CD4-positive, alpha-beta T cell treated with Interleukin-17A for 4 hours (primary cell): ENCODE measurements at regions not wholly inside any gene's neighbourhood (a gene's known extent, or its start where the extent isn't known, plus 50 kb on each side); places are given as distances from the start of the nearest gene placed in this dataset.
"Not testable (repeated sequence)": the region's sequence is repeated elsewhere in the genome, so short reads cannot be mapped to it uniquely, and the experiment has no call there.

Experiments used
- DNase-seq: peaks from one replicate; pipeline ENCODE4 v3.0.0-alpha.2; 2020; ENCODE audit warnings: mixed read lengths

- not testable (repeated sequence) for DNase-seq
Measured at GRCh38 chr2:91574255-91574654, 2882.8 kb downstream of the RPIA start.

- DNase-seq: not testable (repeated sequence)
Measured at GRCh38 chr2:91575701-91576100, 2884.2 kb downstream of the RPIA start.

GRCh38 chr2:91577406-91577805 lies 2885.9 kb downstream of the RPIA start:
- DNase-seq: not testable (repeated sequence)

DNA sequence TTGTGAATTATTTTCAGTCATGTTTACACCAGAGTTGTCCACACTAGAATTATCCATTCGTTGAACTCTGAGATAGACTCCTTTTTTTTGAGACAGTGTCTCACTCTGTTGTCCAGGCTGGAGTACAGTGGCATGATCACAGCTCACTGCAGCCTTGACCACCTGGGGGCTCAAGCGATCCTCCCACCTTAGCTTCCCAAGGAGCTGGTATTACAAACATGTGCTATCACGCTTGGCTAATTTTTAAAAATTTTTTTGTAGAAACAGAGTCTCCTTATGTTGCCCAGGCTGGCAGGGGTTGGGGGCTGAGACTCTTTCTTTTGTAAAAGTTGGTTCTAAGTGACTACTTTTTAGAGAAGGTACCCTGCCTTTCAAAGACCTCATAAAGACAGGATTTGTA lies 2887.2 kb downstream of the RPIA start:
- DNase-seq: not testable (repeated sequence)

DNA sequence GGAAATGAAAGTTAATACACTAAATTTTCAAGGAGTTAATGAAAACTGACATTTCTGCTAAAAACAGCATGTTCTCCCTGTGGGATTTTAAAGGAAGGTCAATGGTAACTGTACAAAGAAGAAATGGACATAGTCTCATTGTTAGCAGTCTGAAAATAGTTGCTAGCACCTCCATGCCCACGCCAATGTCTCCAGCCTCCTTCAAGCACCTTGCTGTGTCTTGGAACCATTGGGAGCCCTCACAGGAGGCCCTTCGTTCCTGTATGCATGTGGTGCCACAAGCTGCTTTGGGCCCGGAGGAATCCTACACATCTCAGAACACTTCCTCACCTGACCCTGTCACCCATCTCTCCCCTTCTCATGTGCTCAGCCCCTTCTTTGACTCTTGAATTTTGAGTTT lies 2888.1 kb downstream of the RPIA start:
- DNase-seq: not testable (repeated sequence)

DNA sequence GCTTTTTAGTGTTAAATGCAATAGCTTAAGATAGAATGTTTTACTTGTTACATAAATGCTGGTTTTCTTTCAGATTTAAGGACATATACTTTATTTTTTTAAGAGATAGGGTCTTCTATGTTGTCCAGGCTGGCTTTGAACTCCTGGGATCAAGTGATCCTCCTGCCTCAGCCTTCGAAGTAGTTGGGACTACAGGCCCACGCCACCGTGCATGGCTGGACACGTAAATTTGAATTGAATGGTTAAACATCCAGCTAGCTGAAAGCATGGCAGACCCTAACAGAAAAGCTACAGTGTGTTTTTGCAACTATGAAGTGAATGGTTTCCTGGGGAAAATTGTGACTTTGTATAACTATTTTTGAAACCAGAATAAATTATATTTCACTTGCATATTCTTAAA lies 2888.6 kb downstream of the RPIA start:
- DNase-seq: not testable (repeated sequence)

- not testable (repeated sequence) for DNase-seq
Measured at GRCh38 chr2:91587098-91587497, 2895.6 kb downstream of the RPIA start.

GRCh38 chr2:91587908-91588535 lies 2896.5 kb downstream of the RPIA start:
- DNase-seq: not testable (repeated sequence)

GRCh38 chr2:91588782-91589223 lies 2897.3 kb downstream of the RPIA start:
- DNase-seq: not testable (repeated sequence)

DNA sequence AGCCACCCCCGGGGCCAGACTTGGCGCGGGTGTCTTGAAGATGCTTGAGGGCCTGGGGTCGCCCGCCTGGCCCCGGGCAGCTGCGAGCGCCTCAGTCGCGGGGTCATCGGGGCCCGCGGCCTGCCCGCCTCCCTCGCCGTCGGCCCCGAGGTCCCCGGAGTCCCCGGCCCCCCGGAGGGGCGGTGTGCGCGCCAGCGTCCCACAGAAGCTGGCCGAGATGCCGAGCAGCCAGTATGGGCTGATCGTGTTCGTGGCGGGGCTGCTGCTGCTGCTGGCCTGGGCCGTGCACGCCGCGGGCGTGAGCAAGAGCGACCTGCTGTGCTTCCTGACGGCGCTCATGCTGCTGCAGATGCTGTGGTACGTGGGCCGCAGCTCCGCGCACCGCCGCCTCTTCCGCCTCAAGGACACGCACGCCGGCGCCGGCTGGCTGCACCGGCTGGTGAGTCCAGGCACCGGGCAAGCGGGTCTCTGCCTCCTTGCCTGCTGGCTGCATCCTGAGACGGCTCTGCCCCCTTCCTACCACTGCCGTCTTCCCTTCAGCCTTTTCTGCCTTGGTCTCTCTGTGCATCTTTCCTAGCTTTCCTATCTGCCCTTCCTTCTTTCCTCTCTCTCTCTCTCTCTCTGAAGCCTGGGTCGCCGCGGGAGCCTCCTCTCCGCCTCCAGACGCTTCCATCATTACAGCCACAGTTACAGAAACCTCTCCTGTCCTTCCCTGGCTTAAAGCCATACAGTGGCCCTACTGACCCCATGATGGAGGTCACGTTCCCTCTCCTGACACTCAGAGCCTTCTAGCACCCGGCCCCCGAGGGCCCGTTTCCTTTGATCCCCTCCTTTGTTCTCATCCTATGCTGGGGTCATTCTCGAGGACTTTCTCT lies 2898.2 kb downstream of the RPIA start:
- DNase-seq: not testable (repeated sequence)

DNA sequence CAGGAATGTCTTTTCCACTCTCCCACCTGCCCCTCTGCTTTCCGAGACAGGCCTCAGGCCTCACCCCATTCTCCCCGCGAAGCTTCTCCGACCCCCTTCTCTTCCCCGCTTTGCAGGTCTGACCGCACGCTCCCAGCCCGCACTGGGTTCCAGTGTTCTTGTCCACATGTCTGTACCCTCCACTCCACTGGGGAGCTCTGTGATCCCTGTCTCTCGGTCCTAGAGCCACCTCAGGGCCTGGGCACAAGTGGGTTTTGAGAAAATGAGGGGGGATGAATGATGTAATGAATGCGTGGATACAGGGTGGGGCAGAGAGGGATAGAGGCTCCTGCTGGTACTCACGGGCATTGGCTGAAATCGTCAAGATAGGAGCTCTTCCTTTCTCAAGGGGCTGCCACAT lies 2898.9 kb downstream of the RPIA start:
- DNase-seq: not testable (repeated sequence)

GRCh38 chr2:91591066-91591465 lies 2899.6 kb downstream of the RPIA start:
- DNase-seq: not testable (repeated sequence)

- DNase-seq: not testable (repeated sequence)
Measured at GRCh38 chr2:91597436-91597835, 2906.0 kb downstream of the RPIA start.

DNA sequence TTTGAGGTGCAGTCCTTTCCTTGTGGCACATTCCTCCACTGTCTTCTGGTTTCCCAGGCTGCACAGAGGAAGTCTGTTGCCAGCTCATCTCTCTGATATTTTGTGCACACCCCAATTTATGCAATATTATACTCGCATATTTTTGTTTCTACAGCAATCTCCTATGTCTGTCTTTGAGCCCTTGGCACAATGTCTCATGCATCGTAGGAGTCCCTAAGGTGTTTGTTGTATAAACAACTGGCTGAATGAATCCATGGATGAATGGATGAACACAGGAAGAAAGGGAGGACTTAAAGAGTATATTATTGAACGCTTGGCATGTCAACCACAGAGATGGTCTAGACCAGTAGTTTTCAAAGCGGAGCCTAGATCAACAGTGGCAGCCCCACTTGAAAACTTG lies 2907.0 kb downstream of the RPIA start:
- not testable (repeated sequence) for DNase-seq

GRCh38 chr2:91599000-91599399 lies 2907.5 kb downstream of the RPIA start:
- DNase-seq: not testable (repeated sequence)

GRCh38 chr2:91602860-91603259 lies 2911.4 kb downstream of the RPIA start:
- DNase-seq: not testable (repeated sequence)

GRCh38 chr2:91603996-91604395 lies 2912.5 kb downstream of the RPIA start:
- not testable (repeated sequence) for DNase-seq

DNA sequence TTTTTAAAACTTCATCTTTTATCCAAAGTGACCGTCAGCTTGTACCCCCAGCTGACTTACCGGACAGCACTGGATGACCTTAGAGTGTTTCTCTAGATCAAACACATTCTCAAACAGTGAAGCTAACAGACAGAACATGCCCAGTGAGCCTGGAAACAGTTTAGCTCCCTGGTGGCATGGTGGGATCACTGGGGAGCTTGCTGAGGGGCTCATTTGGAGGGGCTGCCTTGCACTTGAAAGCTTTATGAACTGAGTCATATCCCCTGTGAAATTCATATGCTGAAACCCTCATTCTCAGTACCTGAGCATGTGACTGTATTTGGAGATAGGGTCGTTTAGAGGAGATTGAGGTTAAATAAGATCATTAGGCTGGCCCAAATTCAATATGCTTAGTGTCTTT lies 2913.2 kb downstream of the RPIA start:
- DNase-seq: not testable (repeated sequence)

DNA sequence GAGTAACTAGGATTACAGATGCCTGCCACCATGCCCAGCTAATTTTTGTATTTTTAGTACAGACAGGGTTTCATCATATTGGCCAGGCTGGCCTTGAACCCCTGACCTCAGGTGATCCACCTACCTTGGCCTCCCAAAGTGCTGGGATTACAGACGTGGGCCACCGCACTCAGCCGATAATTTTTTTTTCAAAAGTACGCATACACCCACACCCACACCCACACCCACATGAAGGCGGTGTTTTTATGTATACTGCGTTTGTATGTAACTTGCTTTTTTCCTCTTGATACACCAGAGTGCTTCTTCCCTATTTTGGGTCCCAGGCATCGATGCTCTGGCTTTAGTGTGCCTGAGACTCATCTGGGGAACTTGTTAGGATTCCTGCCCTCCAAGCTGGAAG lies 2932.3 kb downstream of the RPIA start:
- DNase-seq: not testable (repeated sequence)

DNA sequence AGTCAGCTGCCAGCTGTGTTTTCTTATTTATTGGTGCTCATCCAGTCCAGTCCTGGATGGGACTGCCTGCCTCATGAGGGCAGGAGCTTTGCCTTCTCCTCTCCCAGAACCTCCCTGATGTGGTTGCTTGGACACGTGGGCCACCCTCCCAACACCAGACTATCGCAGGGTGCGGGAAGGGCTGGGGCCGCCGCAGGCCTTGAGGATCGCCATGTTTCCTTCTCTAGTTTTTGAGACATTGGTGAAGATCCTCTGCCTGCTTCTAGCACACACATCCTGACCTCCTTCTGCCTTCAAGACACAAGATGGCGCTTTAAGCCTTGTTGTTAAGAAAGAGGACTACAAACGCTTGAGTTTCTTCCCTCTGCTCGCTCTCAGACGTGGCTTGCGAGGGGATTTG lies 2937.0 kb downstream of the RPIA start:
- DNase-seq: not testable (repeated sequence)

GRCh38 chr2:91657193-91657592 lies 2965.7 kb downstream of the RPIA start:
- DNase-seq: not testable (repeated sequence)

- not testable (repeated sequence) for DNase-seq
Measured at GRCh38 chr2:91658336-91658735, 2966.9 kb downstream of the RPIA start.

DNA sequence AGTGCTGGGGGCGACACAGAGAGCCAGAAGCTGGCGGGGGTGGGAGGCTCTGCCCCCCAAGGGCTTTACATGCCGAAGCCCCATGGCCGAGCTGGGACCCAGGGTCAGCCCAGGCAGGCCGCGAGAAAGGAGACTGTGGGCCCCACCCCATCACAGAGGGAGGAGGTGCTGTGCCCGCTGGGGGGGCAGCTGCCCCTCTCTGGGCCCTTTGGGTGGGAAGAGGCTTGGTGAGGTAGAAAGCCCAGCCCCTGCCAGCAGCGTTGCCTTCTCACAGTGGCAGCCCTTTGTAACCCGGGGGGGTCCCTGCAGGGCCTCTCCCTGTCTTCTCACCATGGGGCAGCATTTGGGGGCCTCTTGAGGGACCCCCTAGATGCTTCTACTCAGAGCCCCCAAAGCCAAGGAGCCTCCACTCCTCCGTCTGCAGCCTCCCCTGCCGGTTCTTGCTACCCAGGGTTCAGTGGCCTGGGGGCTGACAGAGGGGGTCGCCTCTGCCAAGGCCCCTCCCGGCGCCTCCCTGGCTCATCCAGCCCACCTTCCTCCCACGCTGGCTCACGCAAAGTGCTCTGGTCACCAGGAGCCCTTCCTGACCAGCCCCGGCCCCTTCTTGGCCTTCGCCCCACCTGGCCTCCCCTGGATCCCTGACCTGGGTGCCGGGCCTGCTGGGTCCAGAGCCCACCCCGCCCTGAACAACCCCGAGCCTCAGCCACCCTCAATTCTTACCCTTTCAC lies 2967.9 kb downstream of the RPIA start:
- DNase-seq: not testable (repeated sequence)
